Astrocyte (in vitro differentiated cells and primary cell): ENCODE measurements at regions not wholly inside any gene's neighbourhood (a gene's known extent, or its start where the extent isn't known, plus 50 kb on each side); places are given as distances from the start of the nearest gene placed in this dataset.

Source experiments
- DNase-seq: peaks from one replicate; pipeline ENCODE4 v3.0.0-alpha.2; 2010; ENCODE audit warnings: low read depth
- FAIRE-seq: peaks from 2 replicates; lab custom pipeline; 2011; peaks lifted over from hg19 to GRCh38; lab: Jason Lieb, UNC
- H2AFZ ChIP-seq: 2 replicates; pipeline ENCODE4 v1.6.0; 2012; ENCODE audit warnings: low read depth, low read length, inconsistent platforms
- H3K27ac ChIP-seq: 2 replicates; pipeline ENCODE4 v1.5.1; 2011; ENCODE audit warnings: low read depth, low read length, inconsistent platforms
- H3K27me3 ChIP-seq: 2 replicates; pipeline ENCODE4 v1.6.0; 2011; ENCODE audit warnings: low read length, inconsistent platforms; ENCODE audit not compliant: insufficient read depth
- H3K36me3 ChIP-seq: 2 replicates; pipeline ENCODE4 v1.5.1; 2011; ENCODE audit warnings: low read length, inconsistent platforms; ENCODE audit not compliant: insufficient read depth
- H3K4me1 ChIP-seq: 2 replicates; pipeline ENCODE4 v1.5.1; 2011; ENCODE audit warnings: low read length, inconsistent platforms; ENCODE audit not compliant: insufficient read depth
- H3K4me2 ChIP-seq: 2 replicates; pipeline ENCODE4 v1.6.0; 2012; ENCODE audit warnings: low read length, inconsistent platforms
- H3K4me3 ChIP-seq: 2 replicates; pipeline ENCODE4 v1.5.1; 2011; ENCODE audit warnings: low read depth, mild to moderate bottlenecking, low read length, inconsistent platforms; ENCODE audit not compliant: insufficient read depth
- H3K79me2 ChIP-seq: 2 replicates; pipeline ENCODE4 v1.6.0; 2012; ENCODE audit warnings: mild to moderate bottlenecking, low read length, inconsistent platforms; ENCODE audit not compliant: insufficient read depth
- H3K9ac ChIP-seq: 2 replicates; pipeline ENCODE4 v1.6.0; 2012; ENCODE audit warnings: mild to moderate bottlenecking, low read length, inconsistent platforms
- H3K9me3 ChIP-seq: 2 replicates; pipeline ENCODE4 v1.5.1; 2012; ENCODE audit warnings: low read depth, mild to moderate bottlenecking, low read length, inconsistent platforms; ENCODE audit not compliant: insufficient read depth
- H4K20me1 ChIP-seq: 2 replicates; pipeline ENCODE4 v1.6.0; 2012; ENCODE audit warnings: low read length, inconsistent platforms; ENCODE audit not compliant: insufficient read depth
- H3K27ac Mint-ChIP-seq: one replicate; pipeline ENCODE4 v1.8.0; 2021; ENCODE audit warnings: mild to moderate bottlenecking, mixed read lengths; ENCODE audit not compliant: unreplicated experiment
- H3K27me3 Mint-ChIP-seq: one replicate; pipeline ENCODE4 v1.8.0; 2021; ENCODE audit warnings: low read depth, mixed read lengths; ENCODE audit not compliant: unreplicated experiment
- H3K36me3 Mint-ChIP-seq: one replicate; pipeline ENCODE4 v1.8.0; 2021; ENCODE audit warnings: low read depth, mixed read lengths; ENCODE audit not compliant: unreplicated experiment
- H3K4me1 Mint-ChIP-seq: one replicate; pipeline ENCODE4 v1.8.0; 2021; ENCODE audit warnings: low read depth, mixed read lengths; ENCODE audit not compliant: unreplicated experiment
- H3K4me3 Mint-ChIP-seq: one replicate; pipeline ENCODE4 v1.8.0; 2021; ENCODE audit warnings: mild to moderate bottlenecking, moderate library complexity, mixed read lengths; ENCODE audit not compliant: unreplicated experiment
- H3K9me3 Mint-ChIP-seq: one replicate; pipeline ENCODE4 v1.8.0; 2021; ENCODE audit warnings: mild to moderate bottlenecking, mixed read lengths; ENCODE audit not compliant: unreplicated experiment
- EZH2 ChIP-seq: IDR thresholded peaks from 2 replicates; pipeline ENCODE4 v1.6.1; 2012; ENCODE audit warnings: mild to moderate bottlenecking, low read length, inconsistent platforms; ENCODE audit not compliant: insufficient read depth
- TF ChIP-seq, protein P1 (sequence below): IDR thresholded peaks from 2 replicates; pipeline ENCODE4 v1.5.1; 2011; ENCODE audit warnings: low read depth, mild to moderate bottlenecking, inconsistent platforms, low read length, moderate library complexity; ENCODE audit not compliant: insufficient read depth

DNA sequence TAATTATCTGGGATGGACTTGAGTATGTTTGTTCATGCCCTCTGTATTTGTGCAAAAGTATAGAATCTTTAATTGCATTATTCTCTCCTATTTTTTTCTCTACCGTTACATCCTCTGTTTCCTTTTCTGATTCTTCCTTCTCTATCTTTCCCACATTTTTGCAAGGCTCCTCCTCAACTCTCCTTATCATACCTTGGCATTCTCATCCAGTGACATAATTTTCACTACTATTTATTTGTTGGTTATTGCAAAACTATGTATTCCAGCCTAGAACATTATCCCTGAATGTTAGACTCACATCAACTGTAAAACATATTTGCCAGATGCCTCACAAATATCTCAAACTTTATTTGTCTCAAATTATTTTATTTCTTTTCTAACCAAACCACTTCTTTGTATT is 381.9 kb downstream of the COL11A1 start:
- no peaks in the 10 kb centered on the region for H3K36me3 Mint-ChIP-seq
- Histone ChIP-seq H4K20me1 (no peaks in the 10 kb centered on the region), H3K79me2 (no peaks in the 10 kb centered on the region), H3K36me3 (no peaks in the 10 kb centered on the region), H3K9ac (no peak overlapping the region), H3K4me2 (no peak overlapping the region), H3K4me3 (no peak overlapping the region), H3K9me3 (no peaks in the 10 kb centered on the region), H2AFZ (no peak overlapping the region), H3K27me3 (no peaks in the 10 kb centered on the region), H3K27ac (no peak overlapping the region), H3K4me1 (no peaks in the 10 kb centered on the region)
- no peak overlapping the region for H3K27ac Mint-ChIP-seq
- FAIRE-seq, result no peak
- H3K9me3 Mint-ChIP-seq, result no peaks in the 10 kb centered on the region
- no peaks in the 10 kb centered on the region for H3K27me3 Mint-ChIP-seq
- H3K4me3 Mint-ChIP-seq, result no peak overlapping the region
- no peaks in the 10 kb centered on the region for H3K4me1 Mint-ChIP-seq
- no peak for TF ChIP-seq EZH2
- DNase-seq, result no peak

DNA sequence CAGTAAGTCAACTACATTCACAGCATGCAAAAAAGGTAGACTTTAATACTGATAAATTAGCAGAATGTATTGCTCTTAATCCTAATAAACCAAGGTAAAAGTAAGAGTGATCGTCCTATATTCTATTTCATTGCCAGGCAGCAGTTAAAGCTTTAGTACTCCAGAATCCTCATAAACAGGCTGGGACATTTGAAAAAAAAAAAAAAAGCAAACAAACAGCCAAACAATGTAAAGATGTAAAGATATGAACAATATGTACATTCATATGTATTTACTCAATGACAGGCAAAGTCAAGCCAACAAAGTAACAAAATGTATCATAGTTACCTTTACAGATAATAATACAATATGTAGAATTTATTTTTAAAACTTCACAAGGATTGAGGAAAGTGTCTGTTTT is 383.6 kb downstream of the COL11A1 start:
- Mint-ChIP-seq H3K36me3 (no peaks in the 10 kb centered on the region), H3K4me1 (no peaks in the 10 kb centered on the region), H3K27ac (no peak overlapping the region), H3K9me3 (no peaks in the 10 kb centered on the region), H3K4me3 (no peak overlapping the region), H3K27me3 (no peaks in the 10 kb centered on the region)
- H3K79me2 ChIP-seq, result no peaks in the 10 kb centered on the region
- H3K4me2 ChIP-seq, result no peak overlapping the region
- H3K36me3 ChIP-seq, result no peaks in the 10 kb centered on the region
- no peak overlapping the region for H3K27ac ChIP-seq
- H3K27me3 ChIP-seq, result no peaks in the 10 kb centered on the region
- H3K9ac ChIP-seq, result no peak overlapping the region
- no peaks in the 10 kb centered on the region for H3K9me3 ChIP-seq
- TF ChIP-seq EZH2, result no peak
- TF ChIP-seq, protein P1, sequence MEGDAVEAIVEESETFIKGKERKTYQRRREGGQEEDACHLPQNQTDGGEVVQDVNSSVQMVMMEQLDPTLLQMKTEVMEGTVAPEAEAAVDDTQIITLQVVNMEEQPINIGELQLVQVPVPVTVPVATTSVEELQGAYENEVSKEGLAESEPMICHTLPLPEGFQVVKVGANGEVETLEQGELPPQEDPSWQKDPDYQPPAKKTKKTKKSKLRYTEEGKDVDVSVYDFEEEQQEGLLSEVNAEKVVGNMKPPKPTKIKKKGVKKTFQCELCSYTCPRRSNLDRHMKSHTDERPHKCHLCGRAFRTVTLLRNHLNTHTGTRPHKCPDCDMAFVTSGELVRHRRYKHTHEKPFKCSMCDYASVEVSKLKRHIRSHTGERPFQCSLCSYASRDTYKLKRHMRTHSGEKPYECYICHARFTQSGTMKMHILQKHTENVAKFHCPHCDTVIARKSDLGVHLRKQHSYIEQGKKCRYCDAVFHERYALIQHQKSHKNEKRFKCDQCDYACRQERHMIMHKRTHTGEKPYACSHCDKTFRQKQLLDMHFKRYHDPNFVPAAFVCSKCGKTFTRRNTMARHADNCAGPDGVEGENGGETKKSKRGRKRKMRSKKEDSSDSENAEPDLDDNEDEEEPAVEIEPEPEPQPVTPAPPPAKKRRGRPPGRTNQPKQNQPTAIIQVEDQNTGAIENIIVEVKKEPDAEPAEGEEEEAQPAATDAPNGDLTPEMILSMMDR, result no peak
- FAIRE-seq, result no peak
- no peak for DNase-seq
- no peaks in the 10 kb centered on the region for H3K4me1 ChIP-seq
- H2AFZ ChIP-seq, result no peak overlapping the region
- H4K20me1 ChIP-seq, result no peaks in the 10 kb centered on the region
- no peak overlapping the region for H3K4me3 ChIP-seq

DNA sequence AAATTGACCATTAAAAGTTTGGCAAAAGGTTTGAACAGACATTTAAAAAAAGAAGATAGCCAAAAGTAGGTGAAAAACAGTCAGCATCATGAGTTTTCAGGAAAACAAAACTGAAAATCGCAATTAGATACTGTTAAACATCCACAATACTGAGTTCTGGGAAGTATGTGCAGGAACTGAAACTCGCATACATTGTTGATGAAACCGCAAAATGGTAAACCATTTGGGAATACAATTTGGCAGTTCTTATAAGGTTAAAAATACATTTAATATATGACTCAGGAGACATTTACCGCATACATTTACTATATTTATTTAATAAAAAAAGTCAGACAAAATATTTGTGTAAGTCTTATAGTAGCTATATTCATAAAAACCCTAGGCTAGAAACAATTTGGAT is 393.2 kb downstream of the COL11A1 start:
- Histone ChIP-seq H3K27ac (no peak overlapping the region), H4K20me1 (no peaks in the 10 kb centered on the region), H3K4me3 (no peak overlapping the region), H3K36me3 (no peaks in the 10 kb centered on the region), H2AFZ (no peak overlapping the region), H3K9me3 (no peaks in the 10 kb centered on the region), H3K9ac (no peak overlapping the region), H3K4me1 (no peaks in the 10 kb centered on the region), H3K79me2 (no peaks in the 10 kb centered on the region), H3K4me2 (no peak overlapping the region), H3K27me3 (no peaks in the 10 kb centered on the region)
- H3K9me3 Mint-ChIP-seq, result no peaks in the 10 kb centered on the region
- H3K27ac Mint-ChIP-seq, result no peak overlapping the region
- H3K4me1 Mint-ChIP-seq, result no peaks in the 10 kb centered on the region
- FAIRE-seq, result no peak
- H3K4me3 Mint-ChIP-seq, result no peak overlapping the region
- TF ChIP-seq, protein P1, result no peak
- TF ChIP-seq EZH2, result no peak
- DNase-seq, result no peak
- no peaks in the 10 kb centered on the region for H3K27me3 Mint-ChIP-seq
- no peaks in the 10 kb centered on the region for H3K36me3 Mint-ChIP-seq
